Neuron (in vitro differentiated cells): ENCODE measurements at regions not wholly inside any gene's neighbourhood (a gene's known extent, or its start where the extent isn't known, plus 50 kb on each side); places are given as distances from the start of the nearest gene placed in this dataset.
"Not testable (repeated sequence)": the region's sequence is repeated elsewhere in the genome, so short reads cannot be mapped to it uniquely, and the experiment has no call there.

Experiments
- H2AFZ ChIP-seq: one replicate; pipeline ENCODE4 v1.6.1; 2013; ENCODE audit warnings: low read depth, mild to moderate bottlenecking, inconsistent platforms, low read length, moderate library complexity
- H3K27me3 ChIP-seq: one replicate; pipeline ENCODE4 v1.6.1; 2013; ENCODE audit warnings: low read length; ENCODE audit not compliant: insufficient read depth
- H3K36me3 ChIP-seq: one replicate; pipeline ENCODE4 v1.6.1; 2013; ENCODE audit warnings: low read length; ENCODE audit not compliant: insufficient read depth
- H3K4me1 ChIP-seq: one replicate; pipeline ENCODE4 v1.6.1; 2013; ENCODE audit warnings: low read length; ENCODE audit not compliant: insufficient read depth
- H3K4me3 ChIP-seq: 2 replicates; pipeline ENCODE4 v1.5.1; 2013; ENCODE audit warnings: mild to moderate bottlenecking, low read length, moderate library complexity
- H3K9me3 ChIP-seq: one replicate; pipeline ENCODE4 v1.6.1; 2013; ENCODE audit warnings: low read length

DNA sequence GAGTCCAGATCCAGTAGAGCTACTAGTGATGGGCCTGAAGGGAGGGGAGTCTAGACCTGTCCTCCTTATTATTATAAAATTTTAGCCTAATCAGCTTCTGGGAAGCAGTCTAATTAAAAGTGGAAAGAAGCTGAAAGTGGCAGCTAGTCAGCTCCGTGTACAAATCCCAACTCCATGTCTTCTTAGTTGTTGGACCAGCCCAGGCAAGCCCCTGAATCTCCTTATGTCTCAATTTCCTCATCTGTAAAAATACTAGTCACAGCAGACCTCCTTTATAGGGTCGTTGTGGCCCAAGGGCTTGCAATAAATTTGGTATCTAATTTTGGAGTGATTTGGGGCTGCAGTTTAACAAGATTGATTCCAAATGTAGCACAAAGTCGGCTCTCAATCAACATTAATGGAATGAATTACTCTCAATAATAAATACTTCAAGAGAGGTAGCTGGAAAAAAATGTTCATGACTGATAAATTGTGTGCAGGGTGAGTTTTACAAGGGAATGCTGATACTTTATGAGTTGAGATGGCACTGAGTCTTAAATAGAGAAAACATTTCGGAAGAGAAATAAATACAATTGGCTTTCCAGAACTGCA lies 118.3 kb upstream of the NDUFV2 start:
- Histone ChIP-seq H3K36me3 (no peaks in the 10 kb centered on the region), H3K9me3 (no peaks in the 10 kb centered on the region)

DNA sequence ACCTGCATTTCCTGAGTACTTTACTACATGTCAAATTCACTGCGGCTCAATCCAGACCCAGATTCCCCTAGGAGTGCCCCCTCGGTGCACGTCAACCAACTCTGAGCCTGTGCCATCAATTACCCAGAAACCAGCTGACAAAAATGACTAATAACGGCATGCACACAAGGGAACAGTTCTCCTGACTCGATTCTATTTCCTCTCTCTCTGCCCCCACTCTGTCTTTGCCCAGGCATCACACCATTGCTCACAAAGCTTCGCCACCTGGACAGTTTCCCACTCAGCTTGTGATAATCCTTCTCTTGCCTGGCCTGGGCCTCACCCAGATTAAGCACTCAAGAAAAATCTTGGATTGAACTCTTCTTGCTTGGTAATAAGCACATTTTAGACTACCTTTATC lies 115.3 kb upstream of the NDUFV2 start:
- Histone ChIP-seq H2AFZ (no peak overlapping the region), H3K27me3 (no peaks in the 10 kb centered on the region), H3K4me1 (peaks cover 5% of the 10 kb centered on the region), H3K36me3 (no peaks in the 10 kb centered on the region), H3K9me3 (no peaks in the 10 kb centered on the region), H3K4me3 (no peak overlapping the region)

More for the DNA sequence above, 118.3 kb upstream of the NDUFV2 start:
- Histone ChIP-seq H3K27me3 (no peaks in the 10 kb centered on the region), H2AFZ (no peak overlapping the region), H3K4me1 (peaks cover 19% of the 10 kb centered on the region), H3K4me3 (no peak overlapping the region)

DNA sequence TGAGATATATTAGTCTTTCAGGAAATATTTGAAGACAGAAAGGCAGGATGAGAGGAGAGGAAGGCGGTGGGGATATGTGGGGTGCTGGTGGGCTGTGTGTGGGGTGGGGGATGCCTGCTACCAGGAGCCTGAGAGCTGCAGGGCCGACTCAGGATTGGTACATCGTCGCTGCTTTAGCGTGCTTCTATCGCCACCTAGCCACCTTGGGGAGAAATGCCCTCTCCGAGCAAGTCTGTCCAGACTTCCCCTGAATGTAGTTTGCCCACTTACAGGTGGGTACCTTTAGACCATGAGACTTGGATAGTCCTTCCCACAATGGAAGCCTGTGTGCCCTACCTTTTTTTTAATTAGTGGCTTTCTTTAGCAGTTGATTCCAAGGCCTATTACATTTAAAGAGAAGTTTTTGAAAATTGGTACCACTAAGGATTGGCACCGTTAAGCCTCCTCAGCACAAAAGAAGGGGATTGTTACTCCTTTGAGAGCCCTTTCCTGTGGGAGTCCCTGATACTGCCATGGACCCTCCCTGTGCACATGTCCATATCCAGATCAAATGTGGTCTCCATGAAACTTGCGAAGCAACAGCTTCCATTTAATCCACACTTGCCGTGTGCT lies 114.1 kb upstream of the NDUFV2 start:
- Histone ChIP-seq H3K9me3 (no peaks in the 10 kb centered on the region), H2AFZ (no peak overlapping the region), H3K27me3 (no peaks in the 10 kb centered on the region), H3K4me3 (no peak overlapping the region), H3K36me3 (no peaks in the 10 kb centered on the region), H3K4me1 (no peaks in the 10 kb centered on the region)

DNA sequence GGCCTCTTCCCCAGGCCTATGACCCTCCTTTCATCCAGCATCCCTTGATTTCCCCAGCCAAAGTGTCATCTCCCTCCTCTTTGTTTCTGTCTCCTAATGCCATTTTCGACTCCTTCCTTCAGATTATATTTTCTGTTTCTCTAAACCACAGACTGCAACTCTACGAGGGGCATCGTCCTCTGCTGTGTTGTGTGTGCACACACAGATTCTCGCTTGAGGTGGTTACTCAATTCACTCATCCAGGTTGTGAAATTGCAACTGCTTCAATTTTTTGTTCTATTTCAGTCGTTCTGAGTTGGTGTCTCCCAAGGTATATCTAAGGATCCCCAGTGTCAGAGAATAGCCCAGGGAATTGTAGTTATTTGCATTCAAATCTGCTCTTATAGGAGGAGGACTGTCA lies 113.5 kb upstream of the NDUFV2 start:
- Histone ChIP-seq H3K36me3 (no peaks in the 10 kb centered on the region), H3K9me3 (no peaks in the 10 kb centered on the region), H3K4me1 (no peaks in the 10 kb centered on the region), H3K4me3 (no peak overlapping the region), H2AFZ (no peak overlapping the region), H3K27me3 (no peaks in the 10 kb centered on the region)

DNA sequence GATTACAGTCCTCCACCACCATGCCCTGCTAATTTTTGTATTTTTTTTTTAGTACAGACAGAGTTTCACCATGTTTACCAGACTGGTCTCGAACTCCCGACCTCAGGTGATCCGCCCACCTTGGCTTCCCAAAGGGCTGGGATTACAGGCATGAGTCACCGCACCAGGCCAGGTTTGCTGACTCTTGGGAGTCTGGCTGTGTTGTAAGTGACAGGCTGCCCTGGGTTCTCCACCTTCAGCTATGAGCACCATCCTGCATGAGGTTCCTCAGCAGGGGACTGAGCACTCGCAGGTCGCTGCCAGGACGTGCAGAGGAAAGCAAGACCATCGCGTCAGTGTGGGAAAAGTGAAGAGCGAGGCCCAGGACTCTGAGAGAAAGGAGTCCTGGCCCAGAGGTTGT lies 112.6 kb upstream of the NDUFV2 start:
- Histone ChIP-seq H2AFZ (no peak overlapping the region), H3K4me3 (no peak overlapping the region), H3K9me3 (no peaks in the 10 kb centered on the region), H3K27me3 (no peaks in the 10 kb centered on the region), H3K4me1 (no peaks in the 10 kb centered on the region), H3K36me3 (no peaks in the 10 kb centered on the region)

DNA sequence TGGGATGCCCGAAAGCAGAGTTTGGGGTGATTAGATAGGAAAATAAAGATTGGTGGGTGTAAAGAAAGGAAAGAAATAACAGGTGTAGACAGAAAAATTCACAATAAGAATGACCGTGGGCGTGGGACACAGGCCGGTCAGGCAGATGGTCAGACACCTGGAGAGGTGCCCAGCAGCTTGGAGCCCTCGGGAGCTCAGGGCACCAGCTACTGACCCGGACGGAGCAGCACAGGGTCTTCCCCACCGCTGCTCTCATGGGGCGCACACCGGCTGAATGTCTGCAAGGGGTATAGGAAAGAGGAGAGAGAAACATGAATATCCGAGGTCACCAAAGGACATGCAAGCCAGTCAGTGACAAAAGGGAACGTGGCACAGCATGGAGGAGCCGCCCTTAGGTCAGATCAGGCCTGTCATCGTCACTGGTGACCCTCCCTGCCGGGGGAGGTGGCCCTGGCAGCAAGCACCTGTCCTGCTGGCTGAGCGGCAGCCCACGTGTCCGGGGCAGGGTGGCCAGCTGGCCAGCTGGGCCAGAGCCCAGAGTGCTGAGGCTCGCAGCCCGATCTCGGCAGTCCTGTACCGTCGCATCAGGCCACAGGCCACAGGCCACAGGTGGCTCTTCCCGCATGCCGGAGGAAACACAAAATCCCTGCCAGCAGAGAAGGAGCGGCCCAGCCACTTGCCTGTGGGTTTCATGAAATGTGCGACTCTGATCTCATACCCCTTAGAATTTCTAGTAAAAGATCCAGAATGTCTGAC lies 112.0 kb upstream of the NDUFV2 start:
- no peak overlapping the region for H3K4me3 ChIP-seq
- no peaks in the 10 kb centered on the region for H3K9me3 ChIP-seq
- H3K36me3 ChIP-seq: no peaks in the 10 kb centered on the region
- H3K27me3 ChIP-seq: no peaks in the 10 kb centered on the region
- H3K4me1 ChIP-seq: no peaks in the 10 kb centered on the region
- no peak overlapping the region for H2AFZ ChIP-seq

DNA sequence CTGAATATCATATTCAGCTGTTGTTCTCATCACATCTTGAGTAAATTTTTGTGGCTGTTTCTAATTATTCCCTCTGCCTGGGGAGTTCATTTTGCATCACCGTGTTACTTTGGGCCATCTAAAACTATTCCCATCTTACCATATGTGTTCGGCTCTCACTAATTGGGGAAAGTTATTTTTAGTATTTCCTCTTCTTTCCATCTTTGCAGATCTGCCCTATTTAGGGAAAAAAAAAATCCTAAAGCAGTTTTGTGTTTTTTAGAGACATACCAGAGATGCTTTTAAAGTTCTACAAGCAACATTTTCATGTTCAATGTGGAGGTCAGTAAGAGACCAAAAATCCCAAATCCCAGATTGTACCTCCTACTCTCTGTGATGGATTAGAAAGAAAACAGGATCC lies 111.3 kb upstream of the NDUFV2 start:
- Histone ChIP-seq H3K4me3 (no peak overlapping the region), H3K9me3 (no peaks in the 10 kb centered on the region), H3K4me1 (no peaks in the 10 kb centered on the region), H2AFZ (no peak overlapping the region), H3K36me3 (no peaks in the 10 kb centered on the region), H3K27me3 (no peaks in the 10 kb centered on the region)

DNA sequence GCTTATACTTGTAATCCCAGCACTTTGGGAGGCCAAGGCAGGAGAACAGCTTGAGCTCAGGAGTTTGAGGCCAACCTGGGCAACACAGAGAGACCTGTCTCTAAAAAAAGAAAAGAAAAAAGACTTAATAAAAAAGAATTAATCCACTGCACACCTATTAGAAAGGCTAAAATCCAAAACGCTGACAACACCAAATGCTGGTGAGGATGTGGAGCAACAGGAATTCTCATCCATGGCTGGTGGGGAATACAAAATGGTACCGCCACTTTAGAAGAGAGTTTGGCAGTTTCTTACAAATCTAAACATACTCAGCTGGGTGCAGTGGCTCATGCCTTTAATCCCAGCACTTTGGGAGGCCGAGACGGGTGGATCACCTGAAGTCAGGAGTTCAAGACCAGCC lies 110.0 kb upstream of the NDUFV2 start:
- not testable (repeated sequence) for H2AFZ ChIP-seq, H3K27me3 ChIP-seq, H3K9me3 ChIP-seq

DNA sequence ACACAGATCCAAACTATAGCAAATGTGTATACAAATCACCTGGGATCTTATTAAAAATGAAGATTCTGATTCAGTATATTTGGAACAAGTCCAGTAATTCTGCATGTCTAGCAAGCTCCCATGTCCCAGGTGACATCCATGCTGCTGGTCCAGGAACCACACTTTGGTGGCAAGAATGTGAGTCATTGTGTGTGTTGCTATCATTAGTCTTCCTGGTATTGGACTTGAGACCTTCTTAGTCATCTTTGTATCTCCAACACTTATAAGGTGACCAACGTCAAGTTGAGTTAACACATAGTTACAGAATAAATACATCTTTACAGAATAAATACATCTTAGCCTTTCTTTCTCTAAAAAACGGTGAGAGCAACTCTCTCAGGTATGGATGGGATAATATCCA lies 107.9 kb upstream of the NDUFV2 start:
- Histone ChIP-seq H2AFZ (no peak overlapping the region), H3K27me3 (no peaks in the 10 kb centered on the region), H3K4me3 (no peak overlapping the region), H3K9me3 (no peaks in the 10 kb centered on the region), H3K36me3 (no peaks in the 10 kb centered on the region), H3K4me1 (peaks cover 4% of the 10 kb centered on the region)

More for the DNA sequence above, 110.0 kb upstream of the NDUFV2 start:
- H3K4me1 ChIP-seq, H3K36me3 ChIP-seq, H3K4me3 ChIP-seq: not testable (repeated sequence)

DNA sequence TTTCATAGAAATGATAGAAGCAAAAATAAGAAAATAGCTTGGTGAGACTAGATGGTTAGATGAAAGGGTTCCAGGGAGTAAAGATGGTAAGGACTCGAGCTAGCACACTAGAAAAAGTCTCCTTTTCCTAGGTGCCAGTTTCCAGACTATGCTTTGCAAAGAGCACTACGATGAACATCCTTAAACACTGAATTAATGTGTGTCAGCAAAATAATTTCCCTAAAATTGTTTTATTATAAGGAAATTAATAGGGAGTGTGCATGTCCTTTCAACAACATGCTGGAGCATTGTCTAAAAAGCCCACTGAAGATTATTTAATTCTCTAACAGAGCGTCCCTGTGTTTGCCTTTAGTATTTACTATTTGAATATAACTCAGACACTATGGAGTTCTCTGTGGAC lies 107.4 kb upstream of the NDUFV2 start:
- no peak overlapping the region for H3K4me3 ChIP-seq
- H2AFZ ChIP-seq: no peak overlapping the region
- H3K36me3 ChIP-seq: no peaks in the 10 kb centered on the region
- H3K4me1 ChIP-seq: peaks cover 4% of the 10 kb centered on the region
- H3K27me3 ChIP-seq: no peaks in the 10 kb centered on the region
- H3K9me3 ChIP-seq: no peaks in the 10 kb centered on the region

DNA sequence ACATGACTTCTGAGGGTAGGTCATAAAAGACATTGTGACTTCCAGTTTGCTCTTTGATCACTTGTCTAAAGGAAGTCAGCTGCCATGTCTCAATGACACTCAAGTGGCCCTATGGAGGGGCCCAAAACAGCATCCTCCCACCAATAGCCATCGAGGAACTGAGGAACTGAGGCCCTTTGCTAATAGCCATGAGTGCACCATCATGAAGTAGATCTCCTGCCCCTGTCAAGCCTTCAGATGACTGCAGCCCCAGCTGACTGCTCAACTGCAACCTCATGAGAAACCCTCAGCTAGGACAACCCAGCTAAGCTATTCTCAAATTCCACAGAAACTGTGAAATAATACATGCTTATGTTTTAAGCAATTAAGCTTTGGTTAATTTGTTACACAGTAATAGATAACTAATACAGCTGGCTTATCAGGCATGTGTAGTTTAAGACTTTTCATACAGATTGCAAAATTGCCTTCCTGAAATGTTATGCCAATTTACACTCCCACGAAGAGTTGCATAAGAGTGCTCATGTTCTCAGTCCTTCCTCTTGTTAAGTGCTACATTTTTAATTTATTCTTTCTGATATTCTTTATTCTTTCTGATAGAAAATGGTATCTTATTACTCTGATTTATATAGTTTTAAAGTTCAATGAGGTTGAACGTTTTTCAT lies 105.6 kb upstream of the NDUFV2 start:
- H3K4me3 ChIP-seq: no peak overlapping the region
- peaks cover 4% of the 10 kb centered on the region for H3K4me1 ChIP-seq
- no peaks in the 10 kb centered on the region for H3K36me3 ChIP-seq
- H2AFZ ChIP-seq: no peak overlapping the region
- H3K27me3 ChIP-seq: no peaks in the 10 kb centered on the region
- no peaks in the 10 kb centered on the region for H3K9me3 ChIP-seq

DNA sequence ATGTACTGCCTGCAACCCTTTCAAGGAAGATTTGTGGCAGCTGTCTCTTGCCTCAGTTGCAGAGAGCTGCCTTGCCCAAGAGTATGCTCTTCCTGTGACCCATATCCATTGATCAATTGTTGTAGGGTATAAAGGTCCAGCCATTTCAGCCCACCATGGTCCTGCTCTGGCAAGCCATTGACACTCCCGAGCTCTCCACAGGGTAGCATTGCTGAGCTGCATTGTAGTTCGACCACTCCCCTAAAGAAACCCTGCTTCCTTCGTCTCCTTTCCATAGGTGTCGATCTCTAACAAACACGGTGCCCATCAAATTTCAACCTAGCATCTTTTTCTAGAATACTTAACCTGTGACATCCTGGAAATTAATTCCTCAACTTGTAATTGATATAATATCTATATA lies 104.9 kb upstream of the NDUFV2 start:
- Histone ChIP-seq H3K27me3 (no peaks in the 10 kb centered on the region), H3K9me3 (no peaks in the 10 kb centered on the region), H3K36me3 (no peaks in the 10 kb centered on the region), H2AFZ (no peak overlapping the region), H3K4me1 (peaks cover 4% of the 10 kb centered on the region), H3K4me3 (no peak overlapping the region)

DNA sequence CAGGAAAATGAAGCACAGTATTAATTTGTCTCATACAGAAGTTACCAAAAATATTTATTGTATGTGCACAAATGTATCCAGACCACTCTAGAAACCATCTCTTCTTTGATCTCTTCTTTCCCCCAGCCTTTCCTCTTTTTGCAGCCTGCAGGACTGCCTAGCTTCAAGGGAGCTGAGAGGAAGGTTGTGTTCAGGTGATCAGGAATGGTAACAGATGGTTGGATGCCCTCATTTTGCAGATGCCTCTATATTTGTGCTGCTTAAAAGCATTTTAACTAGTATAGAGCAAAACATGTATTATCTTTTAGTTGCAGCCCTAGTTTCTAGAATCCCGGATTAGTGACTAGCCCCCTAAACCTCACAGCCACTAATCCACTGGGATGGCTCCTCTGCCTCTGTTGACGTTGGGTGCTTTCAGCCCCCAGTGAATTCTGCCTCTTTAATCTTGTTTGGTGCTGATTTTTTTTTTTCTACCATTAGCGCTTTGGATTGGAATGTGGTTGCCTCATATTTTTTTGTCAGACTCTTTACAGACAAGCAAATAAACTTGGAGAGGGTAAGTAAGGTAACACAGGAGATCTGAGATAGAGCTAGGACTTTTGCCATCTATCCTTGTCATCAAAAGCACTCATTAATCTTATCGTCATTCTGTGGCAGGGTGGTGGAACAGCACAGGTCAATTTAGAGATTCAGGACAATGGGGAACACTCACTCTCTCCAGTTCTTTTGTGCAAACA lies 103.8 kb upstream of the NDUFV2 start:
- Histone ChIP-seq H3K36me3 (no peaks in the 10 kb centered on the region), H3K4me3 (no peak overlapping the region), H3K4me1 (peaks cover 4% of the 10 kb centered on the region), H3K27me3 (no peaks in the 10 kb centered on the region), H3K9me3 (no peaks in the 10 kb centered on the region), H2AFZ (no peak overlapping the region)
